ENCODE measurements at regions not wholly inside any gene's neighbourhood (a gene's known extent, or its start where the extent isn't known, plus 50 kb on each side); places are given as distances from the start of the nearest gene placed in this dataset.

DNA sequence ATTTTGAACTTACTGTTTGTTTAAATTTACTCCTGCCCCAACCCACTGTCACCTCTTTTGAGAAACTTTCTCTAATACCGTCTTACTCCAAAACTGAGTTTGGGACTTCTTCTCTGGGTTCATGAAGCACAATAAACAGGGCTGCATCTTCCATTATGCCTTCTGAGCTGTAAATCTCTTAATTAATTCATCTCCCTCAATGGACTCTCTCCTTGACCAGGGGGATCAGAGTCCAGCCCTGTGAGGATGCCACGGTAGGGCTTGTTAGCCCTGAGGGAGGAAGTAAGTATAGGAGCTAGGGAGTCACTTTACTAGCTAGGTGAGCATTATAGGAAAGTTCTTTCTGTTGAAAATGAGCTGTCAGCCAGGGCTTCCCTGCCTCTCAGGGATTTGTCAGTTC lies 299.3 kb upstream of the SATB1 start:
- DNase-seq: no peak
- Histone ChIP-seq H3K4me1 (no peaks in the 10 kb centered on the region), H3K9me3 (no peaks in the 10 kb centered on the region), H3K36me3 (no peaks in the 10 kb centered on the region), H3K27me3 (no peaks in the 10 kb centered on the region), H3K9ac (ENCODE audit: low read depth in 2 of 2, low read length in 2 of 2) (no peak overlapping the region), H3K4me3 (no peak overlapping the region), H3K27ac (no peak overlapping the region)
- TF ChIP-seq, protein P1, sequence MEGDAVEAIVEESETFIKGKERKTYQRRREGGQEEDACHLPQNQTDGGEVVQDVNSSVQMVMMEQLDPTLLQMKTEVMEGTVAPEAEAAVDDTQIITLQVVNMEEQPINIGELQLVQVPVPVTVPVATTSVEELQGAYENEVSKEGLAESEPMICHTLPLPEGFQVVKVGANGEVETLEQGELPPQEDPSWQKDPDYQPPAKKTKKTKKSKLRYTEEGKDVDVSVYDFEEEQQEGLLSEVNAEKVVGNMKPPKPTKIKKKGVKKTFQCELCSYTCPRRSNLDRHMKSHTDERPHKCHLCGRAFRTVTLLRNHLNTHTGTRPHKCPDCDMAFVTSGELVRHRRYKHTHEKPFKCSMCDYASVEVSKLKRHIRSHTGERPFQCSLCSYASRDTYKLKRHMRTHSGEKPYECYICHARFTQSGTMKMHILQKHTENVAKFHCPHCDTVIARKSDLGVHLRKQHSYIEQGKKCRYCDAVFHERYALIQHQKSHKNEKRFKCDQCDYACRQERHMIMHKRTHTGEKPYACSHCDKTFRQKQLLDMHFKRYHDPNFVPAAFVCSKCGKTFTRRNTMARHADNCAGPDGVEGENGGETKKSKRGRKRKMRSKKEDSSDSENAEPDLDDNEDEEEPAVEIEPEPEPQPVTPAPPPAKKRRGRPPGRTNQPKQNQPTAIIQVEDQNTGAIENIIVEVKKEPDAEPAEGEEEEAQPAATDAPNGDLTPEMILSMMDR (IDR thresholded peaks at IDR 0.05): no peak
- intact Hi-C loops (cut with DNase I): no loop called here

DNA sequence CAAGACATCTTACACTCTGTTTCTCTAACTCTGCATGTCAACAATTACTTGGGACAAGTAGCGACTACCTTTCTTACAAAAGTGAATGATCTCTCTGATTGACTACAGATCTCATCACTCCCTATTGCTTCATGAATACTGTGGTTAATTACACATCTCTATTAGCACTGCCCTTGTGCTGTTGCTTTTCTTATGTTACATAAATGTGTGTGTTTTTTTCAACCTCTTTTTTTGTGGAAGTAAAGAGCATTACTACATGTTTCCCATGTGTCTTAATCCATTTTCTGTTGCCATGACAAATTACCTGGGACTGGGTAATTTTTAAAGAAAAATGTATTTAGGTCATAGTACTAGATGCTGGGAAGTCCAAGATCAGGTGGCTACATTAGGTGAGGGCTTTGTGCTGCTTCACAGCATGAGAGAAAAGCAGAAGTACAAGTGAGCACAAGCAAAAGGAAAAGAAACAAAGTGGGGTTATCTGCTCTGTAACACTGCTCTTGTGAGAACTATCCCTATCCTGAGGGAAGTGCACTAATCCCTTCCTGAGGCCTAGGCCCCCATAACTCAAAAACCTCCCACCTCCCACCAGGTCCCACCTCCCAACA lies 298.2 kb upstream of the SATB1 start:
- no peaks in the 10 kb centered on the region for H3K9me3 ChIP-seq
- intact Hi-C loops (cut with DNase I): no loop called here
- H3K9ac ChIP-seq (ENCODE audit: low read depth in 2 of 2, low read length in 2 of 2): no peak overlapping the region
- no peak for DNase-seq
- no peaks in the 10 kb centered on the region for H3K4me1 ChIP-seq
- H3K4me3 ChIP-seq: no peak overlapping the region
- H3K27ac ChIP-seq: no peak overlapping the region
- TF ChIP-seq, protein P1 (IDR thresholded peaks at IDR 0.05): no peak
- H3K27me3 ChIP-seq: no peaks in the 10 kb centered on the region
- no peaks in the 10 kb centered on the region for H3K36me3 ChIP-seq

DNA sequence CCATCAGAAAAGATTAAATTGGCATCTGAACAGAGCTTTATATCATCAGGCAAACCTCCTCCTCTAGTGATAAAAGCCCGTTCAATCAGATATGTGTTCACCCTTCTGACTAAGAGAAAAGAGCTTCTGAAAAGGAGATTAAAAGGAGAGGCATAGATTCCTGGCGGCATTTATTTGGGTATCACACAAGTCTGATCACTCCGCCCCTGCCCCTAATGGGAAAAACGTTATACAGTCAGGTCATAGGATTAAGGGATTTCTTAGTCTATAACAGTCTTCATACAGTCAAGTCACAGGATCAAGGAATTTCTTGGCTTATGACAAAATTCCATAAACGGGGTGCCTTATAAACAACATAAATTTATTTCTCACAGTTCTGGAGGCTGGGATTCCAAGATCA lies 295.4 kb upstream of the SATB1 start:
- no peak overlapping the region for H3K9ac ChIP-seq (ENCODE audit: low read depth in 2 of 2, low read length in 2 of 2)
- no peaks in the 10 kb centered on the region for H3K27me3 ChIP-seq
- no peak overlapping the region for H3K4me3 ChIP-seq
- H3K36me3 ChIP-seq: no peaks in the 10 kb centered on the region
- no peak for DNase-seq
- intact Hi-C loops (cut with DNase I): no loop called here
- H3K9me3 ChIP-seq: no peaks in the 10 kb centered on the region
- TF ChIP-seq, protein P1 (IDR thresholded peaks at IDR 0.05): no peak
- no peaks in the 10 kb centered on the region for H3K4me1 ChIP-seq
- H3K27ac ChIP-seq: no peak overlapping the region

DNA sequence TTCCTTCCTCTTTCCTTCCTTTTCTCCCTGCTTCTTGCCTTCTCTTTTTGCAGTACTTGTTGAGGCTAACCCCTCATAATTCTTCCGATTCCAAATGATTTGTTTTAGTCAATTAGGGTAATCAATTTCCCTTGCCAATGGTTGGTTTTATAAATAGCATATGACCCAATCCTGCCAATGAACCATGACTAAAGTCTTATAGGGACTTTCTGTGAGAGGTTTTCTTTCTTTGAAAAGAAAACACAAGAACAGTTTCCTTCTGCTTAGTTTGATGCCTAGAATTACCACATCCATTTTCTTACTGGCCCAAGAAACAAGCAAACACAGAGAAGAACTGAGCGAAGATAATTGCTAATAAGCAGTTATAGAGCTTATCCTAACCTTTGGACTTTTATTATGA lies 292.5 kb upstream of the SATB1 start:
- Histone ChIP-seq H3K27me3 (no peaks in the 10 kb centered on the region), H3K4me1 (no peaks in the 10 kb centered on the region), H3K4me3 (no peak overlapping the region), H3K9ac (ENCODE audit: low read depth in 2 of 2, low read length in 2 of 2) (no peak overlapping the region), H3K36me3 (no peaks in the 10 kb centered on the region), H3K9me3 (no peaks in the 10 kb centered on the region), H3K27ac (no peak overlapping the region)
- TF ChIP-seq, protein P1 (IDR thresholded peaks at IDR 0.05): no peak
- no peak for DNase-seq
- intact Hi-C loops (cut with DNase I): no loop called here

DNA sequence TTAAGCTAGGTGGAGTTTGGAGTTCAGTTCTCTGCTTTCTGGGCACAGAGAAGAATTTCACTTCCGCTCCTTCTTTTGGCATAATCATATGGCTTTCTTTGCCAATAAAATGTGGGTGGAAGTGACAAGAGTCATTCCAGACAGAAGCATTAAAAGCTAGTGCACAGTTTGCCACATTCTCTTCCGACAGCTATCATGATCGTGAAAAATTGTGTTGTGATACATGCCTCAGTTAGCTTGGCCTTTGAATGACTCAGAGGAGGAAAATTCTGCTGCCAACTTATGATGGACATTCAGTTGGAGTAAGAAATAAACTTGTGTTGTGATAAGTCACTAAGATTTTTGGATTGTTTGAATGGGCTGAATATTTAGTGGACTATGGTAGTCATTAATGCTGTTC lies 291.7 kb upstream of the SATB1 start:
- intact Hi-C loops (cut with DNase I): no loop called here
- no peak for DNase-seq
- H3K9me3 ChIP-seq: no peaks in the 10 kb centered on the region
- no peaks in the 10 kb centered on the region for H3K27me3 ChIP-seq
- TF ChIP-seq, protein P1 (IDR thresholded peaks at IDR 0.05): no peak
- H3K4me1 ChIP-seq: no peaks in the 10 kb centered on the region
- no peaks in the 10 kb centered on the region for H3K36me3 ChIP-seq
- no peak overlapping the region for H3K27ac ChIP-seq
- H3K4me3 ChIP-seq: no peak overlapping the region
- H3K9ac ChIP-seq (ENCODE audit: low read depth in 2 of 2, low read length in 2 of 2): no peak overlapping the region

Measured in colonic mucosa (tissue), 4 donors.